ENCODE measurements at regions not wholly inside any gene's neighbourhood (a gene's known extent, or its start where the extent isn't known, plus 50 kb on each side); places are given as distances from the start of the nearest gene placed in this dataset.

- no peak for DNase-seq
- in situ Hi-C loops (cut with HindIII; ENCODE audit: low pct_ligation_motif_present, low pct_unique_long_range_greater_than_20kb, low sequenced_read_pairs): no loop called here
These were observed 54.9 kb upstream of the ENAH start for GRCh38 chr1:225707824-225708223.

- in situ Hi-C loops (cut with HindIII; ENCODE audit: low pct_ligation_motif_present, low pct_unique_long_range_greater_than_20kb, low sequenced_read_pairs): no loop called here
- DNase-seq: no peak
These were observed 56.2 kb upstream of the ENAH start for GRCh38 chr1:225709101-225709500.

- in situ Hi-C loops (cut with HindIII; ENCODE audit: low pct_ligation_motif_present, low pct_unique_long_range_greater_than_20kb, low sequenced_read_pairs): no loop called here
These were observed 57.9 kb upstream of the ENAH start for GRCh38 chr1:225710804-225711203.

GRCh38 chr1:225711236-225711937 lies 58.5 kb upstream of the ENAH start:
- in situ Hi-C loops (cut with HindIII; ENCODE audit: low pct_ligation_motif_present, low pct_unique_long_range_greater_than_20kb, low sequenced_read_pairs): no loop called here
- no peak for DNase-seq

More at GRCh38 chr1:225710804-225711203, 57.9 kb upstream of the ENAH start:
- peak; percentile 72 for DNase-seq

GRCh38 chr1:225712391-225712790 lies 59.5 kb upstream of the ENAH start:
- DNase-seq: no peak
- in situ Hi-C loops (cut with HindIII; ENCODE audit: low pct_ligation_motif_present, low pct_unique_long_range_greater_than_20kb, low sequenced_read_pairs): no loop called here

GRCh38 chr1:225713281-225713680 lies 60.4 kb upstream of the ENAH start:
- no peak for DNase-seq
- in situ Hi-C loops (cut with HindIII; ENCODE audit: low pct_ligation_motif_present, low pct_unique_long_range_greater_than_20kb, low sequenced_read_pairs): no loop called here

- DNase-seq: no peak
- in situ Hi-C loops (cut with HindIII; ENCODE audit: low pct_ligation_motif_present, low pct_unique_long_range_greater_than_20kb, low sequenced_read_pairs): no loop called here
These were observed 56.7 kb upstream of the SRP9 start for GRCh38 chr1:225720937-225721336.

GRCh38 chr1:225724251-225724650 lies 53.4 kb upstream of the SRP9 start:
- in situ Hi-C loops (cut with HindIII; ENCODE audit: low pct_ligation_motif_present, low pct_unique_long_range_greater_than_20kb, low sequenced_read_pairs): no loop called here

More at GRCh38 chr1:225724251-225724650, 53.4 kb upstream of the SRP9 start:
- no peak for DNase-seq

Measured in ACHN (cell line).